ENCODE measurements at regions not wholly inside any gene's neighbourhood (a gene's known extent, or its start where the extent isn't known, plus 50 kb on each side); places are given as distances from the start of the nearest gene placed in this dataset.

GRCh38 chr9:81035171-81035570, 654.2 kb downstream of the TLE1 start:
- TF ChIP-seq, protein P1, sequence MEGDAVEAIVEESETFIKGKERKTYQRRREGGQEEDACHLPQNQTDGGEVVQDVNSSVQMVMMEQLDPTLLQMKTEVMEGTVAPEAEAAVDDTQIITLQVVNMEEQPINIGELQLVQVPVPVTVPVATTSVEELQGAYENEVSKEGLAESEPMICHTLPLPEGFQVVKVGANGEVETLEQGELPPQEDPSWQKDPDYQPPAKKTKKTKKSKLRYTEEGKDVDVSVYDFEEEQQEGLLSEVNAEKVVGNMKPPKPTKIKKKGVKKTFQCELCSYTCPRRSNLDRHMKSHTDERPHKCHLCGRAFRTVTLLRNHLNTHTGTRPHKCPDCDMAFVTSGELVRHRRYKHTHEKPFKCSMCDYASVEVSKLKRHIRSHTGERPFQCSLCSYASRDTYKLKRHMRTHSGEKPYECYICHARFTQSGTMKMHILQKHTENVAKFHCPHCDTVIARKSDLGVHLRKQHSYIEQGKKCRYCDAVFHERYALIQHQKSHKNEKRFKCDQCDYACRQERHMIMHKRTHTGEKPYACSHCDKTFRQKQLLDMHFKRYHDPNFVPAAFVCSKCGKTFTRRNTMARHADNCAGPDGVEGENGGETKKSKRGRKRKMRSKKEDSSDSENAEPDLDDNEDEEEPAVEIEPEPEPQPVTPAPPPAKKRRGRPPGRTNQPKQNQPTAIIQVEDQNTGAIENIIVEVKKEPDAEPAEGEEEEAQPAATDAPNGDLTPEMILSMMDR (optimal IDR thresholded peaks at IDR 0.05 in 1 of 3, IDR thresholded peaks at IDR 0.05 in 1 of 3, conservative IDR thresholded peaks at IDR 0.05 in 1 of 3; ENCODE audit: extremely low read depth in 1 of 3, insufficient read depth in 2 of 3, low read length in 3 of 3) = no peak
- no peak for TF ChIP-seq EZH2 (IDR thresholded peaks at IDR 0.05; ENCODE audit: low read length)
